MCF 10A (cell line): ENCODE measurements at regions not wholly inside any gene's neighbourhood (a gene's known extent, or its start where the extent isn't known, plus 50 kb on each side); places are given as distances from the start of the nearest gene placed in this dataset.
A peak's percentile ranks its signal among the peaks of the same experiment; 100 is the strongest.

Experiments used
- BruUV-seq: library from RNA; stranded (reverse); fragments of 400-500 nt; replicated peaks from 2 replicates; lab custom pipeline; 2021; lab: Mats Ljungman, UMichigan
- CTCF ChIA-PET: fragments of 300-600 bp; sonication (Branson Sonifier 250); formaldehyde crosslinking; extraction: SDS; loops from one replicate; lab custom pipeline; 2021; ENCODE audit warnings: antibody characterized with exemption, inconsistent platforms; lab: Yijun Ruan, JAX
- POLR2A ChIA-PET: fragments of 300-600, 350-650 bp; sonication (Branson Sonifier 250); formaldehyde crosslinking; extraction: SDS; loops from one replicate; lab custom pipeline; 2020; ENCODE audit warnings: antibody characterized with exemption, inconsistent platforms; lab: Yijun Ruan, JAX
- DNase-seq: peaks from one replicate; pipeline ENCODE4 v3.0.0-alpha.2; 2018; ENCODE audit not compliant: unreplicated experiment
- H3K27ac Mint-ChIP-seq: one replicate; pipeline ENCODE4 v1.8.0; 2022; ENCODE audit warnings: mild to moderate bottlenecking, low read depth, mixed read lengths; ENCODE audit not compliant: unreplicated experiment
- H3K27me3 Mint-ChIP-seq: one replicate; pipeline ENCODE4 v1.8.0; 2022; ENCODE audit warnings: mixed read lengths; ENCODE audit not compliant: insufficient read depth, unreplicated experiment
- H3K36me3 Mint-ChIP-seq: one replicate; pipeline ENCODE4 v1.8.0; 2022; ENCODE audit warnings: mild to moderate bottlenecking, moderate library complexity, mixed read lengths; ENCODE audit not compliant: insufficient read depth, unreplicated experiment
- H3K4me1 Mint-ChIP-seq: one replicate; pipeline ENCODE4 v1.8.0; 2022; ENCODE audit warnings: mixed read lengths; ENCODE audit not compliant: insufficient read depth, unreplicated experiment
- H3K4me3 Mint-ChIP-seq: one replicate; pipeline ENCODE4 v1.8.0; 2022; ENCODE audit warnings: mild to moderate bottlenecking, moderate library complexity, mixed read lengths; ENCODE audit not compliant: unreplicated experiment
- H3K9me3 Mint-ChIP-seq: one replicate; pipeline ENCODE4 v1.8.0; 2022; ENCODE audit warnings: mixed read lengths; ENCODE audit not compliant: unreplicated experiment
- CTCF ChIP-seq: fragments of 200-600 bp; IDR thresholded peaks from one replicate; pipeline ENCODE4 v1.8.0; 2022; ENCODE audit warnings: antibody characterized with exemption, mild to moderate bottlenecking; ENCODE audit not compliant: unreplicated experiment
- intact Hi-C: fragments of 100-400 bp; cut with micrococcal nuclease; formaldehyde crosslinking; loops from 2 replicates; pipeline ENCODE4 v1.14.1; 2022

- Mint-ChIP-seq H3K4me3 (no peak overlapping the region), H3K27me3 (no peaks in the 10 kb centered on the region), H3K27ac (no peak overlapping the region), H3K4me1 (peaks cover 6% of the 10 kb centered on the region), H3K36me3 (no peaks in the 10 kb centered on the region), H3K9me3 (peaks cover 10% of the 10 kb centered on the region)
- ChIA-PET CTCF (no interaction called here), POLR2A (no interaction called here)
- intact Hi-C loops, result no loop called here
- BruUV-seq, result no TSS peak
- TF ChIP-seq CTCF, result no peak
- no peak for DNase-seq
Measured at GRCh38 chr3:132262956-132263355, 54.3 kb upstream of the ACP3 start.

GRCh38 chr3:132265028-132265427 lies 52.2 kb upstream of the ACP3 start:
- H3K4me1 Mint-ChIP-seq, result peaks cover 6% of the 10 kb centered on the region
- no TSS peak for BruUV-seq
- peak; percentile 38 for DNase-seq

DNA sequence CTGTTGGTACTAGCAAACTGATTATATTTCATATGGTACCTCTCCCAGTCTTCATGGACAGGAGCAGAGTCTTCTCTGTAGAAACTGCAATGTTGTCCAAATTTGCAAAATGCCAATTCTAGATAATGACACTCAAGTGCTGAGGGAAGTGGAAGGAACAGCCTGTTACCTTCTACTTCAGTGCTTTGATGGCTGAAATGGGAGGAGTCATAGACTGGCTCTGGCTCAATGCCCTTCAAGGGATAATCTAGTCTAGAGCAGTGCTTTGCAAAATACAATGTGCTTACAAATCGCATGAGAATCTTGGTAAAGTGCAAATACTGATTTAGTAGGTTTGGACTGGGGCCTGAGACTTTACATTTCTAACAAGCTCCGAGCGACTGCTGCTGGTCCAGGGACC lies 51.7 kb upstream of the ACP3 start:
- Mint-ChIP-seq H3K36me3 (no peaks in the 10 kb centered on the region), H3K27ac (no peak overlapping the region), H3K27me3 (no peaks in the 10 kb centered on the region), H3K9me3 (peaks cover 10% of the 10 kb centered on the region), H3K4me3 (no peak overlapping the region), H3K4me1 (peaks cover 6% of the 10 kb centered on the region)
- TF ChIP-seq CTCF, result no peak
- ChIA-PET POLR2A (no interaction called here), CTCF (interaction anchor here (0.7 to 2.8 kb wide), 4 partner anchors 11 to 77 kb away, joined by 3 to 19 read pairs (median 4); no protein-coding TSS in a partner anchor)
- intact Hi-C loops, result no loop called here
- DNase-seq, result no peak
- no TSS peak for BruUV-seq

More at GRCh38 chr3:132265028-132265427, 52.2 kb upstream of the ACP3 start:
- H3K27me3 Mint-ChIP-seq, result no peaks in the 10 kb centered on the region
- no peaks in the 10 kb centered on the region for H3K36me3 Mint-ChIP-seq
- intact Hi-C loops, result no loop called here
- ChIA-PET CTCF (interaction anchor here (1.2 to 2.8 kb wide), 2 partner anchors 14 to 77 kb away, joined by 3 to 19 read pairs; no protein-coding TSS in a partner anchor), POLR2A (interaction anchor here (0.6 kb wide), 1 partner anchor 1791 kb away, joined by 3 read pairs; no protein-coding TSS in a partner anchor)
- no peak overlapping the region for H3K27ac Mint-ChIP-seq
- no peak overlapping the region for H3K4me3 Mint-ChIP-seq
- no peak for TF ChIP-seq CTCF
- peaks cover 10% of the 10 kb centered on the region for H3K9me3 Mint-ChIP-seq

- Mint-ChIP-seq H3K9me3 (peaks cover 10% of the 10 kb centered on the region), H3K36me3 (no peaks in the 10 kb centered on the region), H3K4me1 (peaks cover 6% of the 10 kb centered on the region), H3K4me3 (no peak overlapping the region), H3K27ac (no peak overlapping the region), H3K27me3 (no peaks in the 10 kb centered on the region)
- ChIA-PET CTCF (interaction anchor here (0.5 to 2.2 kb wide), 8 partner anchors 9 to 77 kb away, joined by 3 to 6 read pairs (median 4); no protein-coding TSS in a partner anchor), POLR2A (no interaction called here)
- no peak for DNase-seq
- intact Hi-C loops, result no loop called here
- no peak for TF ChIP-seq CTCF
- BruUV-seq, result no TSS peak
Measured at GRCh38 chr3:132267391-132267993, 49.7 kb upstream of the ACP3 start.
